A673 (cell line): ENCODE measurements at regions not wholly inside any gene's neighbourhood (a gene's known extent, or its start where the extent isn't known, plus 50 kb on each side); places are given as distances from the start of the nearest gene placed in this dataset.

ENCODE experiments used
- BruUV-seq: library from RNA; stranded (reverse); fragments of 400-500 nt; replicated peaks from 2 replicates; lab custom pipeline; 2021; lab: Mats Ljungman, UMichigan
- CTCF ChIA-PET: fragments of 300-600 bp; sonication (Branson Sonifier 250); formaldehyde crosslinking; loops from one replicate; lab custom pipeline; 2022; ENCODE audit warnings: antibody characterized with exemption; lab: Charles Lee
- POLR2A ChIA-PET: fragments of 300-600 bp; sonication (Branson Sonifier 250); formaldehyde crosslinking; loops from one replicate; lab custom pipeline; 2022; ENCODE audit warnings: antibody characterized with exemption; ENCODE audit not compliant: low non-redundant PET; lab: Charles Lee
- DNase-seq: peaks from one replicate; pipeline ENCODE4 v3.0.0-alpha.2; 2015; ENCODE audit warnings: low spot score
- H3K27ac ChIP-seq: fragments of 200-600 bp; sonication (generic); 2 replicates; pipeline ENCODE4 v1.5.1; 2016; ENCODE audit warnings: mixed run types, low read depth, mild to moderate bottlenecking, mixed read lengths, antibody characterized with exemption, low read length; ENCODE audit not compliant: poor library complexity, severe bottlenecking
- H3K27me3 ChIP-seq: fragments of 200-600 bp; sonication (generic); replicated peaks from 2 replicates; pipeline ENCODE4 v1.6.1; 2017; ENCODE audit warnings: mixed run types, low read depth, mild to moderate bottlenecking, mixed read lengths, antibody characterized with exemption, low read length; ENCODE audit not compliant: insufficient read depth, poor library complexity
- H3K36me3 ChIP-seq: fragments of 200-600 bp; sonication (generic); 2 replicates; pipeline ENCODE4 v1.6.1; 2016; ENCODE audit warnings: mixed run types, mild to moderate bottlenecking, mixed read lengths, antibody characterized with exemption, low read length; ENCODE audit not compliant: insufficient read depth, poor library complexity, severe bottlenecking
- H3K4me1 ChIP-seq: fragments of 200-600 bp; sonication (generic); 2 replicates; pipeline ENCODE4 v1.6.1; 2017; ENCODE audit warnings: mixed run types, mild to moderate bottlenecking, mixed read lengths, antibody characterized with exemption, low read length; ENCODE audit not compliant: insufficient read depth, poor library complexity, severe bottlenecking
- H3K4me3 ChIP-seq: fragments of 200-600 bp; sonication (generic); 2 replicates; pipeline ENCODE4 v1.5.1; 2016; ENCODE audit warnings: low read depth, mixed run types, mild to moderate bottlenecking, mixed read lengths, low read length; ENCODE audit not compliant: poor library complexity, severe bottlenecking
- H3K9me3 ChIP-seq: fragments of 200-600 bp; sonication (generic); 2 replicates; pipeline ENCODE4 v1.6.1; 2016; ENCODE audit warnings: mixed run types, low read depth, mild to moderate bottlenecking, mixed read lengths, antibody characterized with exemption, low read length; ENCODE audit not compliant: poor library complexity, severe bottlenecking
- EZH2 ChIP-seq: fragments of 200-600 bp; sonication (generic); IDR thresholded peaks from 2 replicates; pipeline ENCODE4 v1.6.1; 2017; ENCODE audit warnings: borderline replicate concordance, low read depth, mild to moderate bottlenecking, mixed read lengths, antibody characterized with exemption, low read length; ENCODE audit not compliant: poor library complexity, severe bottlenecking
- intact Hi-C: fragments of 100-400 bp; cut with micrococcal nuclease; formaldehyde crosslinking; loops from one replicate; pipeline ENCODE4 v1.10.0; 2022; ENCODE audit not compliant: unreplicated experiment
- TF ChIP-seq, protein P1 (sequence below): fragments of 300-800, 200-600 bp; sonication (generic); conservative IDR thresholded peaks from 2 replicates; pipeline ENCODE4 v1.5.1; 2017; ENCODE audit warnings: low read depth, mild to moderate bottlenecking, antibody characterized with exemption, low read length, moderate library complexity, mixed read lengths

DNA sequence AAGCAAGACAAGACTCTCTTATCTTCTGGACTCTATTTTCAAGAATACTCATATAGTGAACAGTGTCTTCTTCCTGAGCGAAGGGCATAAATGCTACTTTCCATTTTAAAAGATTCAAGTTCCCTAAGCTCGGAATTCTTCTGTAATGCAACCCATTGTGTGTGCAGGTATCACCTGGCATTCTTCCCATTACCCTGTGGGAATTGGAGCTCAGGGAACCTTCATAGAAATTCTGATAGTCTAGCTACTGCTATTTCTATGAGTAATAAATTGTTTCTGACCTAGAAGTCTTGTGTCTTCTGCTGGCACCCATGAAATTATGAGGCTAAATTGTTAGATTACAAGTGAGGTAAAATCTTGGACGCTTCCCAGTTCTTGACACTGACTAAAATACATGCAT, 324.1 kb upstream of the DIPK2B start:
- POLR2A ChIA-PET, result no interaction called here
- no peaks in the 10 kb centered on the region for H3K4me1 ChIP-seq
- TF ChIP-seq EZH2, result no peak
- TF ChIP-seq, protein P1, sequence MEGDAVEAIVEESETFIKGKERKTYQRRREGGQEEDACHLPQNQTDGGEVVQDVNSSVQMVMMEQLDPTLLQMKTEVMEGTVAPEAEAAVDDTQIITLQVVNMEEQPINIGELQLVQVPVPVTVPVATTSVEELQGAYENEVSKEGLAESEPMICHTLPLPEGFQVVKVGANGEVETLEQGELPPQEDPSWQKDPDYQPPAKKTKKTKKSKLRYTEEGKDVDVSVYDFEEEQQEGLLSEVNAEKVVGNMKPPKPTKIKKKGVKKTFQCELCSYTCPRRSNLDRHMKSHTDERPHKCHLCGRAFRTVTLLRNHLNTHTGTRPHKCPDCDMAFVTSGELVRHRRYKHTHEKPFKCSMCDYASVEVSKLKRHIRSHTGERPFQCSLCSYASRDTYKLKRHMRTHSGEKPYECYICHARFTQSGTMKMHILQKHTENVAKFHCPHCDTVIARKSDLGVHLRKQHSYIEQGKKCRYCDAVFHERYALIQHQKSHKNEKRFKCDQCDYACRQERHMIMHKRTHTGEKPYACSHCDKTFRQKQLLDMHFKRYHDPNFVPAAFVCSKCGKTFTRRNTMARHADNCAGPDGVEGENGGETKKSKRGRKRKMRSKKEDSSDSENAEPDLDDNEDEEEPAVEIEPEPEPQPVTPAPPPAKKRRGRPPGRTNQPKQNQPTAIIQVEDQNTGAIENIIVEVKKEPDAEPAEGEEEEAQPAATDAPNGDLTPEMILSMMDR, result no peak
- H3K4me3 ChIP-seq, result no peak overlapping the region
- H3K36me3 ChIP-seq, result no peaks in the 10 kb centered on the region
- no peaks in the 10 kb centered on the region for H3K27me3 ChIP-seq
- no peak for DNase-seq
- no peak overlapping the region for H3K27ac ChIP-seq
- CTCF ChIA-PET, result no interaction called here
- intact Hi-C loops, result no loop called here
- BruUV-seq, result no TSS peak
- H3K9me3 ChIP-seq, result no peaks in the 10 kb centered on the region

DNA sequence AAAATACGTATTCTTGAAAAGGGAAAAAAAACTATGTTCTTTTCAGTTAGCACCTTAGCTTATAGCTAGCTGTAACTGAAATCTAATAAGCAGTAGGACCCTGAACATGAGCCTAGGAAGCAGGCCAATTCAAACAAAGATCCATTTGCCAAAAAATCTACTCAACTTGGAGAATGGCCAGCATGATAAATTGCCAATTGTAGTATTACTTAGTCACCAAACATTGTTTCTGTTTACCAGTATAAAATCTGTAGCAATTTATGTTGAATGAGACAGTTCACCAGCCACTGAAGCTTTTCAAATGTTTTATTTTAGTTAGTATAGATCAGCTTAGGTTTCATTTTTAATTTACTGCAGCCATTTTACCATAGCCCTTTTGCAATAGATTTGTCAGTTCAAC, 323.6 kb upstream of the DIPK2B start:
- no peaks in the 10 kb centered on the region for H3K27me3 ChIP-seq
- POLR2A ChIA-PET, result no interaction called here
- H3K4me3 ChIP-seq, result no peak overlapping the region
- no TSS peak for BruUV-seq
- H3K36me3 ChIP-seq, result no peaks in the 10 kb centered on the region
- intact Hi-C loops, result no loop called here
- H3K9me3 ChIP-seq, result no peaks in the 10 kb centered on the region
- no peak for DNase-seq
- no peaks in the 10 kb centered on the region for H3K4me1 ChIP-seq
- TF ChIP-seq EZH2, result no peak
- TF ChIP-seq, protein P1, result no peak
- CTCF ChIA-PET, result no interaction called here
- H3K27ac ChIP-seq, result no peak overlapping the region

DNA sequence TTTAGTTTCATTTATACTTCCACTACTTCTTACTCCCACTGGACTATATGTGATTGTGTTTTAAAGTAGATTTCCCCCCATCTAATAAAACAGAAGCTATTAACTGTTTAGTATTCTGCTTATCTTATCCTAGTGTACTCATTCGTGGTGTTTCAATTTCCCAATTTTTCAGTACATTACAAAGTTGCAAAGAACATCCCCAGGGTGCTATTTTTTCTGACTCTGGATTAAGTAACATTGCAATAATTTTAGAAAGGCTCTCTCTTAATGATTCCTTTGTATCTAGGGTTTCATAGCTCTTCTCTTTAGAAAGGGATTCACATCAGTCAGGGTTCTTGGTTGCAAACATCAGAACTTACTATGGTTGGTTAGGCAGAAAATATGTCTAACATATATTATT, 317.9 kb upstream of the DIPK2B start:
- CTCF ChIA-PET, result no interaction called here
- Histone ChIP-seq H3K36me3 (no peaks in the 10 kb centered on the region), H3K4me1 (peaks cover 21% of the 10 kb centered on the region), H3K27me3 (no peaks in the 10 kb centered on the region), H3K4me3 (no peak overlapping the region), H3K9me3 (no peaks in the 10 kb centered on the region), H3K27ac (no peak overlapping the region)
- intact Hi-C loops, result loop anchor here (10.0 kb wide), 1 partner anchor 306 kb away; no protein-coding TSS in a partner anchor
- DNase-seq, result no peak
- POLR2A ChIA-PET, result no interaction called here
- no TSS peak for BruUV-seq
- TF ChIP-seq EZH2, result no peak
- TF ChIP-seq, protein P1, result no peak
